Uterus (tissue), 3 donors: ENCODE measurements at regions not wholly inside any gene's neighbourhood (a gene's known extent, or its start where the extent isn't known, plus 50 kb on each side); places are given as distances from the start of the nearest gene placed in this dataset.
"Not testable (repeated sequence)": the region's sequence is repeated elsewhere in the genome, so short reads cannot be mapped to it uniquely, and the experiment has no call there.

ENCODE experiments used
- DNase-seq, 2 donors: peaks; one replicate each; pipeline ENCODE4 v3.0.0-alpha.2; 2019 to 2020
- H3K27ac ChIP-seq, 2 donors: fragments of 200-600 bp; sonication (generic); 1 replicate in 1 of 2; 2 replicates in 1 of 2; pipeline ENCODE4 v1.5.1; 2016 to 2018
- H3K27me3 ChIP-seq, 2 donors: fragments of 200-600 bp; sonication (generic); one replicate each; pipeline ENCODE4 v1.5.1; 2018 to 2019; ENCODE audit warnings: control low read depth in 1 of 2
- H3K36me3 ChIP-seq, 2 donors: fragments of 200-600 bp; sonication (generic); one replicate each; pipeline ENCODE4 v1.5.1; 2019; ENCODE audit warnings: control low read depth in 1 of 2
- H3K4me1 ChIP-seq, 2 donors: fragments of 200-600 bp; sonication (generic); one replicate each; pipeline ENCODE4 v1.5.1; 2018 to 2019; ENCODE audit warnings: control low read depth in 1 of 2
- H3K4me3 ChIP-seq, 2 donors: fragments of 200-600 bp; sonication (generic); 1 replicate in 1 of 2; 2 replicates in 1 of 2; pipeline ENCODE4 v1.5.1; 2018 to 2019; ENCODE audit warnings: mild to moderate bottlenecking in 1 of 2
- H3K9me3 ChIP-seq, 2 donors: fragments of 200-600 bp; sonication (generic); one replicate each; pipeline ENCODE4 v1.5.1; 2019; ENCODE audit warnings: control low read depth in 1 of 2
- POLR2A ChIP-seq, 2 donors: fragments of 450-650 bp; IDR thresholded peaks; one replicate each; pipeline ENCODE4 v1.6.1; 2016; ENCODE audit warnings: antibody characterized with exemption in 2 of 2, mild to moderate bottlenecking in 1 of 2, moderate library complexity in 1 of 2
- intact Hi-C: fragments of 100-400 bp; cut with DNase I; formaldehyde crosslinking; loops from one replicate; pipeline ENCODE4 v1.15.1; 2023; ENCODE audit warnings: low total_unique reads
- TF ChIP-seq, protein P1 (sequence below), 4 experiments: fragments of 200-600 bp in 2 of 4; fragments of 450-650 bp in 2 of 4; sonication (generic) in 2 of 4; IDR thresholded peaks; one replicate each; pipeline ENCODE4 v1.5.1; 2016 to 2019; ENCODE audit warnings: antibody characterized with exemption in 4 of 4, mild to moderate bottlenecking in 2 of 4, moderate library complexity in 1 of 4
- donor health status: DM: yes; HTN: yes; CAD: no.

- H3K27ac ChIP-seq: no peak overlapping the region
- intact Hi-C loops: no loop called here
- H3K4me1 ChIP-seq: no peaks in the 10 kb centered on the region
- TF ChIP-seq, protein P1, sequence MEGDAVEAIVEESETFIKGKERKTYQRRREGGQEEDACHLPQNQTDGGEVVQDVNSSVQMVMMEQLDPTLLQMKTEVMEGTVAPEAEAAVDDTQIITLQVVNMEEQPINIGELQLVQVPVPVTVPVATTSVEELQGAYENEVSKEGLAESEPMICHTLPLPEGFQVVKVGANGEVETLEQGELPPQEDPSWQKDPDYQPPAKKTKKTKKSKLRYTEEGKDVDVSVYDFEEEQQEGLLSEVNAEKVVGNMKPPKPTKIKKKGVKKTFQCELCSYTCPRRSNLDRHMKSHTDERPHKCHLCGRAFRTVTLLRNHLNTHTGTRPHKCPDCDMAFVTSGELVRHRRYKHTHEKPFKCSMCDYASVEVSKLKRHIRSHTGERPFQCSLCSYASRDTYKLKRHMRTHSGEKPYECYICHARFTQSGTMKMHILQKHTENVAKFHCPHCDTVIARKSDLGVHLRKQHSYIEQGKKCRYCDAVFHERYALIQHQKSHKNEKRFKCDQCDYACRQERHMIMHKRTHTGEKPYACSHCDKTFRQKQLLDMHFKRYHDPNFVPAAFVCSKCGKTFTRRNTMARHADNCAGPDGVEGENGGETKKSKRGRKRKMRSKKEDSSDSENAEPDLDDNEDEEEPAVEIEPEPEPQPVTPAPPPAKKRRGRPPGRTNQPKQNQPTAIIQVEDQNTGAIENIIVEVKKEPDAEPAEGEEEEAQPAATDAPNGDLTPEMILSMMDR (IDR thresholded peaks at IDR 0.05): no peak
- TF ChIP-seq POLR2A (IDR thresholded peaks at IDR 0.05): no peak
- no peaks in the 10 kb centered on the region for H3K36me3 ChIP-seq
- no peaks in the 10 kb centered on the region for H3K9me3 ChIP-seq
- H3K4me3 ChIP-seq: no peak overlapping the region
- DNase-seq: no peak
- no peaks in the 10 kb centered on the region for H3K27me3 ChIP-seq
Observed at GRCh38 chr14:43132441-43132840, 1374.6 kb downstream of the FSCB start.

DNA sequence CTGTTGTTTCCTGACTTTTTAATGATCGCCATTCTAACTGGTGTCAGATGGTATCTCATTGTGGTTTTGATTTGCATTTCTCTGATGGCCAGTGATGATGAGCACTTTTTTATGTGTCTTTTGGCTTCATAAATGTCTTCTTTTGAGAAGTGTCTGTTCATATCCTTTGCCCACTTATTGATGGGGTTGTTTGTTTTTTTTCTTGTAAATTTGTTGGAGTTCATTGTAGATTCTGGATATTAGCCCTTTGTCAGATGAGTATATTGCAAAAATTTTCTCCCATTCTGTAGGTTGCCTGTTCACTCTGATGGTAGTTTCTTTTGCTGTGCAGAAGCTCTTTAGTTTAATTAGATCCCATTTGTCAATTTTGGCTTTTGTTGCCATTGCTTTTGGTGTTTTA is 1378.7 kb downstream of the FSCB start:
- H3K4me1 ChIP-seq, H3K4me3 ChIP-seq, H3K27ac ChIP-seq, H3K9me3 ChIP-seq, H3K27me3 ChIP-seq, intact Hi-C loops, DNase-seq, H3K36me3 ChIP-seq: not testable (repeated sequence)

- intact Hi-C loops, H3K27ac ChIP-seq, H3K4me3 ChIP-seq, DNase-seq, H3K9me3 ChIP-seq, H3K4me1 ChIP-seq, H3K36me3 ChIP-seq, H3K27me3 ChIP-seq: not testable (repeated sequence)
Observed at GRCh38 chr14:43127874-43128273, 1379.2 kb downstream of the FSCB start.

DNA sequence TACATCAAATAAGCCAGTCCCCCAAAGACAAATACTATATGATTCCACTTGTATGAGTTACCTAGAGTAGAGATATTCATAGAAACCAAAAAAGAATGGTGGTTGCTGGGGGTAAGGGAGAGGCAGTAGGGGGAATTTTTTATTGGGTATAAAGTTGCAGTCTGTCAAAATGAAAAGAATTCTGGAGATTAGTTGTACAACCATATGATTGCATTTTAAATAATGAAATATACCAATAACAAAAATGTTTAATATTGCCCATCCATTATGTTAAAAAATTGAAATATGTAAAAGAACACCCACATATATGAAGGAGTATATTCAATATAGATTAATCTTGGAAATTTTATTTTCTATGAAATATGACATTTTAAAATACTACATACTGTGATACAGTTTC is 1383.5 kb downstream of the FSCB start:
- intact Hi-C loops: no loop called here

DNA sequence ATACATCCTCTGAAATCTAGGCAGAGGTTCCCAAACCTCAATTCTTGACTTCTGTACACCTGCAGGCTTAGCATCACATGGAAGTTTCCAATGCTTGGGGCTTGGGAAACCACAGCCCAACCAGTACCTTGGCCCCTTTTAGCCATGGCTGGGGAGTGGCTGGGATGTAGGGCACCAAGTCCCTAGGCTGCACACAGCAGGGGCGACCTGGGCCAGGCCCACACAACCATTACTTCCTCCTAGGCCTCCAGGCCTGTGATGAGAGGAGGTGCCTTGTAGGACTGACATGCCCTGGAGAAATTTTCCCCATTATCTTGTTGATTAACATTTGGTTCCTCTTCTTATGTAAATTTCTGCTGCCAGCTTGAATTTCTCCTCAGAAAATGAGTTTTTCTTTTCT is 1387.4 kb downstream of the FSCB start:
- H3K27me3 ChIP-seq: no peaks in the 10 kb centered on the region
- H3K27ac ChIP-seq: no peak overlapping the region

More for the DNA sequence above, 1383.5 kb downstream of the FSCB start:
- Histone ChIP-seq H3K27ac (no peak overlapping the region), H3K4me3 (no peak overlapping the region), H3K9me3 (no peaks in the 10 kb centered on the region), H3K4me1 (no peaks in the 10 kb centered on the region), H3K36me3 (no peaks in the 10 kb centered on the region), H3K27me3 (no peaks in the 10 kb centered on the region)
- DNase-seq: no peak
- TF ChIP-seq, protein P1 (IDR thresholded peaks at IDR 0.05): no peak
- no peak for TF ChIP-seq POLR2A (IDR thresholded peaks at IDR 0.05)

DNA sequence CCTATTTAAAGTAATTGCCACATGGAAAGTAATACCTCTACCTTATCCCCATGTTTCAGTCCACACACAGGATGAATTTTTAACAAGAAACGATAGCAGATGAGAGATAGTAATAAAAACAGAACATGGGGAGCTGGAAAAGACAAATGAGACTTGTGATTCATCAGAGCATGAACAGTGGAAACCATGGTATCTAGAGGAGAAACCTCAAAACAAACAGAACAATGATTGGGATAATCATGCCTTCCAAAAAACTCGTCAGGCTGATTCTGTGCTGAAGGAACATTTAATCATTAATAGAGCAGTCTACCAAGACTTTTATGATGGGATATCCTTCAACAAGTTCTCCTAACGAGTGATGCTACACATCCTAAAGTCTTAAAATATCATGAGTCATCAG is 1390.7 kb downstream of the FSCB start:
- Histone ChIP-seq H3K27me3 (no peaks in the 10 kb centered on the region), H3K4me3 (no peak overlapping the region), H3K4me1 (no peaks in the 10 kb centered on the region), H3K27ac (no peak overlapping the region), H3K9me3 (no peaks in the 10 kb centered on the region), H3K36me3 (no peaks in the 10 kb centered on the region)
- no peak for DNase-seq
- no peak for TF ChIP-seq POLR2A (IDR thresholded peaks at IDR 0.05)
- TF ChIP-seq, protein P1 (IDR thresholded peaks at IDR 0.05): no peak
- intact Hi-C loops: no loop called here

More for the DNA sequence above, 1387.4 kb downstream of the FSCB start:
- Histone ChIP-seq H3K9me3 (no peaks in the 10 kb centered on the region), H3K4me1 (no peaks in the 10 kb centered on the region), H3K36me3 (no peaks in the 10 kb centered on the region), H3K4me3 (no peak overlapping the region)
- intact Hi-C loops: no loop called here
- TF ChIP-seq POLR2A (IDR thresholded peaks at IDR 0.05): no peak
- TF ChIP-seq, protein P1 (IDR thresholded peaks at IDR 0.05): no peak
- no peak for DNase-seq
